HEK293 (cell line): ENCODE measurements at regions not wholly inside any gene's neighbourhood (a gene's known extent, or its start where the extent isn't known, plus 50 kb on each side); places are given as distances from the start of the nearest gene placed in this dataset.
"Not testable (repeated sequence)": the region's sequence is repeated elsewhere in the genome, so short reads cannot be mapped to it uniquely, and the experiment has no call there.

Source experiments
- KLF16 ChIP-seq: fragments of 450-650 bp; formaldehyde crosslinking; IDR thresholded peaks from 2 replicates; pipeline ENCODE4 v1.5.1; 2017; ENCODE audit warnings: missing biosample characterization, missing genetic modification characterization
- ZNF140 ChIP-seq: fragments of 450-650 bp; formaldehyde crosslinking; IDR thresholded peaks from 2 replicates; pipeline ENCODE4 v1.5.1; 2016; ENCODE audit warnings: missing biosample characterization, missing genetic modification characterization
- ZNF366 ChIP-seq: fragments of 450-650 bp; formaldehyde crosslinking; conservative IDR thresholded peaks from 2 replicates; pipeline ENCODE4 v1.5.1; 2016; ENCODE audit warnings: missing biosample characterization, missing genetic modification characterization
- ZNF670 ChIP-seq: fragments of 450-650 bp; formaldehyde crosslinking; IDR thresholded peaks from 2 replicates; pipeline ENCODE4 v1.5.1; 2016; ENCODE audit warnings: missing biosample characterization, missing genetic modification characterization, low read depth
- ZNF677 ChIP-seq: fragments of 450-650 bp; IDR thresholded peaks from 2 replicates; pipeline ENCODE4 v1.5.0; 2018; ENCODE audit warnings: missing biosample characterization, mild to moderate bottlenecking, missing genetic modification characterization, moderate library complexity
- ZNF768 ChIP-seq: fragments of 450-650 bp; formaldehyde crosslinking; IDR thresholded peaks from 2 replicates; pipeline ENCODE4 v1.5.1; 2018; ENCODE audit warnings: missing biosample characterization, mild to moderate bottlenecking, missing genetic modification characterization
- ZNF830 ChIP-seq: fragments of 450-650 bp; IDR thresholded peaks from 2 replicates; pipeline ENCODE4 v1.5.0; 2018; ENCODE audit warnings: missing biosample characterization, missing genetic modification characterization, low read depth, mild to moderate bottlenecking, moderate library complexity
- ZNF837 ChIP-seq: fragments of 450-650 bp; formaldehyde crosslinking; IDR thresholded peaks from 2 replicates; pipeline ENCODE4 v1.5.1; 2016; ENCODE audit warnings: missing biosample characterization, missing genetic modification characterization
- TF ChIP-seq, protein P1 (sequence below): fragments of 450-650 bp; formaldehyde crosslinking; IDR thresholded peaks from 2 replicates; pipeline ENCODE4 v1.5.1; 2016; ENCODE audit warnings: missing biosample characterization, missing genetic modification characterization
- TF ChIP-seq, protein P2 (sequence below): fragments of 450-650 bp; formaldehyde crosslinking; IDR thresholded peaks from 2 replicates; pipeline ENCODE4 v1.5.1; 2016; ENCODE audit warnings: missing biosample characterization, missing genetic modification characterization

DNA sequence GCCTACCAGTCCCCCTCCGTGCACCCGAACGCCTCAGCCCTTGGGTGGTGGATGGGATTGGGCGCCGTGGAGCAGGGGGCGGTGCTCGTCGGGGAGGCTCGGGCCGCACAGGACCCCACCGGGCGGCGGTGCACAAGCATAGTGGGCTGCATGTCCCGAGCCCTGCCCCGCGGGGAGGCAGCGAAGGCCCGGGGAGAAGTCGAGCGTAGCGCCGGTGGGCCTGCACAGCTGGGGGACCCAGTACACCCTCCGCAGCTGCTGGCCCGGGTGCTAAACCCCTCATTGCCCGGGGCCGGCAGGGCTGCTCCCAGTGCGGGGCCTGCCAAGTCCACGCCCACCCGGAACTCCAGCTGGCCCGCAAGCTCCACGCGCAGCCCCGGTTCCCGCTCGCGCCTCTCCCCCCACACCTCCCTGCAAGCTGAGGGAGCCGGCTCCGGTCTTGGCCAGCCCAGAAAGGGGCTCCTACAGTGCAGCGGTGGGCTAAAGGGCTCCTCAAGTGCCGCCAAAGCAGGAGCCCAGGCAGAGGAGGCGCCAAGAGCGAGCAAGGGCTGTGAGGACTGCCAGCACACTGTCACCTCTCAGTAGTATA, 891.3 kb upstream of the EPHA5 start:
- TF ChIP-seq, protein P1, sequence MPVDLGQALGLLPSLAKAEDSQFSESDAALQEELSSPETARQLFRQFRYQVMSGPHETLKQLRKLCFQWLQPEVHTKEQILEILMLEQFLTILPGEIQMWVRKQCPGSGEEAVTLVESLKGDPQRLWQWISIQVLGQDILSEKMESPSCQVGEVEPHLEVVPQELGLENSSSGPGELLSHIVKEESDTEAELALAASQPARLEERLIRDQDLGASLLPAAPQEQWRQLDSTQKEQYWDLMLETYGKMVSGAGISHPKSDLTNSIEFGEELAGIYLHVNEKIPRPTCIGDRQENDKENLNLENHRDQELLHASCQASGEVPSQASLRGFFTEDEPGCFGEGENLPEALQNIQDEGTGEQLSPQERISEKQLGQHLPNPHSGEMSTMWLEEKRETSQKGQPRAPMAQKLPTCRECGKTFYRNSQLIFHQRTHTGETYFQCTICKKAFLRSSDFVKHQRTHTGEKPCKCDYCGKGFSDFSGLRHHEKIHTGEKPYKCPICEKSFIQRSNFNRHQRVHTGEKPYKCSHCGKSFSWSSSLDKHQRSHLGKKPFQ (tag by site-specific recombination): not testable (repeated sequence)
- not testable (repeated sequence) for TF ChIP-seq ZNF768 (tag by site-specific recombination); ZNF140 (tag by site-specific recombination); ZNF677 (tag by site-specific recombination); ZNF670; ZNF830 (tag by site-specific recombination); ZNF366 (tag by site-specific recombination); KLF16; ZNF837 (tag by site-specific recombination)
- TF ChIP-seq, protein P2, sequence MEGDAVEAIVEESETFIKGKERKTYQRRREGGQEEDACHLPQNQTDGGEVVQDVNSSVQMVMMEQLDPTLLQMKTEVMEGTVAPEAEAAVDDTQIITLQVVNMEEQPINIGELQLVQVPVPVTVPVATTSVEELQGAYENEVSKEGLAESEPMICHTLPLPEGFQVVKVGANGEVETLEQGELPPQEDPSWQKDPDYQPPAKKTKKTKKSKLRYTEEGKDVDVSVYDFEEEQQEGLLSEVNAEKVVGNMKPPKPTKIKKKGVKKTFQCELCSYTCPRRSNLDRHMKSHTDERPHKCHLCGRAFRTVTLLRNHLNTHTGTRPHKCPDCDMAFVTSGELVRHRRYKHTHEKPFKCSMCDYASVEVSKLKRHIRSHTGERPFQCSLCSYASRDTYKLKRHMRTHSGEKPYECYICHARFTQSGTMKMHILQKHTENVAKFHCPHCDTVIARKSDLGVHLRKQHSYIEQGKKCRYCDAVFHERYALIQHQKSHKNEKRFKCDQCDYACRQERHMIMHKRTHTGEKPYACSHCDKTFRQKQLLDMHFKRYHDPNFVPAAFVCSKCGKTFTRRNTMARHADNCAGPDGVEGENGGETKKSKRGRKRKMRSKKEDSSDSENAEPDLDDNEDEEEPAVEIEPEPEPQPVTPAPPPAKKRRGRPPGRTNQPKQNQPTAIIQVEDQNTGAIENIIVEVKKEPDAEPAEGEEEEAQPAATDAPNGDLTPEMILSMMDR (tag by site-specific recombination): not testable (repeated sequence)
